Psoas muscle (tissue), 7 donors: ENCODE measurements at regions not wholly inside any gene's neighbourhood (a gene's known extent, or its start where the extent isn't known, plus 50 kb on each side); places are given as distances from the start of the nearest gene placed in this dataset.

Experiments used
- ATAC-seq, 4 donors: fragments of 200-7000 bp; cut with Tn5 transposase; one replicate each; pipeline ENCODE4 v1.9.1; 2020; ENCODE audit warnings: moderate library complexity in 3 of 4, mild to moderate bottlenecking in 2 of 4
- DNase-seq, 2 donors: peaks; one replicate each; pipeline ENCODE4 v3.0.0-alpha.2; 2020
- H3K27ac ChIP-seq: fragments of 200-600 bp; one replicate; pipeline ENCODE4 v1.8.0; 2022
- H3K27me3 ChIP-seq, 3 donors: fragments of 200-600 bp in 1 of 3; one replicate each; pipeline versions ENCODE4 v1.6.1 to v1.8.0; 2013 to 2022; ENCODE audit warnings: low read length in 2 of 3, mild to moderate bottlenecking in 2 of 3, moderate library complexity in 1 of 3; ENCODE audit not compliant: insufficient read depth in 3 of 3
- H3K36me3 ChIP-seq, 2 donors: fragments of 200-600 bp in 1 of 2; one replicate each; pipeline versions ENCODE4 v1.6.1 to v1.8.0; 2013 to 2022; ENCODE audit warnings: low read depth in 1 of 2, mild to moderate bottlenecking in 1 of 2, moderate library complexity in 1 of 2; ENCODE audit not compliant: insufficient read depth in 1 of 2
- H3K4me1 ChIP-seq: fragments of 200-600 bp; one replicate; pipeline ENCODE4 v1.8.0; 2022
- H3K4me3 ChIP-seq: fragments of 200-600 bp; one replicate; pipeline ENCODE4 v1.8.0; 2022; ENCODE audit warnings: mild to moderate bottlenecking
- H3K9me3 ChIP-seq: fragments of 200-600 bp; one replicate; pipeline ENCODE4 v1.8.0; 2022
- CTCF ChIP-seq: fragments of 200-600 bp; IDR thresholded peaks from one replicate; pipeline ENCODE4 v1.8.0; 2022; ENCODE audit warnings: antibody characterized with exemption
- WGBS, 3 donors: extraction: QIAGEN DNeasy Blood & Tissue Kit; methylation state at CpG; one replicate each; pipeline versions ENCODE4 v1.1.6 to v1.1.7; 2013; 5-methylcytosine and 5-hydroxymethylcytosine counted together
- intact Hi-C, 2 donors: fragments of 100-400 bp; cut with DNase I; formaldehyde crosslinking; loops; one replicate each; pipeline versions ENCODE4 v1.11.0 to v1.14.2; 2022
- donor health status: healthy with polysubstance abuse.
- donor health status: DM: no; HTN: no; CAD: no; lungs with moderate emphysema.
- donor health status: Bipolar disorder and iron deficiency.
- donor health status: healthy.
- donor health status: DM: yes; HTN: yes; CAD: no.
- donor health status: DM: no; HTN: no; CAD: no.
- donor health status: DM: yes; HTN: yes; CAD: no.

- TF ChIP-seq CTCF: no peak
Measured at GRCh38 chr16:86085795-86086194, 186.8 kb downstream of the IRF8 start.

GRCh38 chr16:86086471-86086870 lies 187.5 kb downstream of the IRF8 start:
- H3K9me3 ChIP-seq: no peaks in the 10 kb centered on the region
- ATAC-seq: no peak
- no peak overlapping the region for H3K4me3 ChIP-seq
- DNase-seq: no peak
- H3K4me1 ChIP-seq: no peaks in the 10 kb centered on the region
- TF ChIP-seq CTCF: no peak
- WGBS, 3 donors: 78 to 83% (median 80%) methylated on average over 7 of the region's 7 CpGs
- H3K36me3 ChIP-seq: no peaks in the 10 kb centered on the region
- peaks cover 0 to 37% (median 5%) of the 10 kb centered on the region in 3 donors for H3K27me3 ChIP-seq
- intact Hi-C loops: no loop called here
- no peak overlapping the region for H3K27ac ChIP-seq

More at GRCh38 chr16:86085795-86086194, 186.8 kb downstream of the IRF8 start:
- DNase-seq (no peak), ATAC-seq (no peak)
- Histone ChIP-seq H3K9me3 (no peaks in the 10 kb centered on the region), H3K27ac (no peak overlapping the region), H3K27me3 (peaks cover 0 to 43% (median 5%) of the 10 kb centered on the region in 3 donors), H3K4me3 (no peak overlapping the region), H3K36me3 (no peaks in the 10 kb centered on the region), H3K4me1 (no peaks in the 10 kb centered on the region)
- WGBS, 3 donors: 67 to 69% (median 67%) methylated on average over 8 of the region's 8 CpGs
- intact Hi-C loops: no loop called here

GRCh38 chr16:86087011-86087895 lies 188.3 kb downstream of the IRF8 start:
- ATAC-seq (no peak), DNase-seq (no peak)
- no peak for TF ChIP-seq CTCF
- Histone ChIP-seq H3K4me1 (no peaks in the 10 kb centered on the region), H3K9me3 (no peaks in the 10 kb centered on the region), H3K36me3 (no peaks in the 10 kb centered on the region), H3K4me3 (no peak overlapping the region), H3K27ac (no peak overlapping the region), H3K27me3 (peaks cover 0 to 33% (median 5%) of the 10 kb centered on the region in 3 donors)
- intact Hi-C loops: no loop called here
- WGBS, 3 donors: 83 to 86% (median 86%) methylated on average over 36 to 37 of the region's 37 CpGs

GRCh38 chr16:86087896-86088230 lies 188.9 kb downstream of the IRF8 start:
- H3K4me1 ChIP-seq: no peaks in the 10 kb centered on the region
- 56 to 58% (median 56%) methylated on average over 11 of the region's 11 CpGs for WGBS, 3 donors
- H3K9me3 ChIP-seq: no peaks in the 10 kb centered on the region
- no peak for TF ChIP-seq CTCF
- peaks cover 0 to 31% (median 5%) of the 10 kb centered on the region in 3 donors for H3K27me3 ChIP-seq
- H3K27ac ChIP-seq: no peak overlapping the region
- intact Hi-C loops: no loop called here
- H3K36me3 ChIP-seq: no peaks in the 10 kb centered on the region
- ATAC-seq (no peak), DNase-seq (no peak)
- H3K4me3 ChIP-seq: no peak overlapping the region
